SW480 (cell line): ENCODE measurements at regions not wholly inside any gene's neighbourhood (a gene's known extent, or its start where the extent isn't known, plus 50 kb on each side); places are given as distances from the start of the nearest gene placed in this dataset.
A peak's percentile ranks its signal among the peaks of the same experiment; 100 is the strongest.
"Not testable (repeated sequence)": the region's sequence is repeated elsewhere in the genome, so short reads cannot be mapped to it uniquely, and the experiment has no call there.

Experiments
- DNase-seq: peaks from one replicate; pipeline ENCODE4 v3.0.0-alpha.2; 2016; ENCODE audit warnings: low spot score

- no peak for DNase-seq
These were observed 267.2 kb downstream of the SH3BP4 start for GRCh38 chr2:235219048-235219447.

DNA sequence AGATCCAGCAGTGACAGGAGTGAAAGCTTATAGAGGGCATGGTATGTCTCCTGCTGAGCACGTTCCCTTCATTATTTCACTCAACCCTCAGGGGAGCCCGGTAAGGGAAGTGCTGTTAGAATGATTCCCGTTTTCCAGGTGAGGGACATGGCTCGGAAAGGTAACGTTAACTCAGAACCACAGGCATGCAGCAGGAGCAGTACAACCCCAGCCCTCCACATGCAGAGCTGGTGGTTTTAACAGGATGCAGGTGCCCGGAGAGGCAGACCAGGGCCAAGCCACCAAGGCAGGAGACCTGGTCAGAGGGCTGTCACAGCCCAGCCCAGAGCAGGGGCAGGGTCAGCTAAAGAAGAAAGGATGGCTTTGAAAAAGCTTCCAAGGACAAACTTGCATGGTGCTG, 268.5 kb downstream of the SH3BP4 start:
- DNase-seq = no peak

DNA sequence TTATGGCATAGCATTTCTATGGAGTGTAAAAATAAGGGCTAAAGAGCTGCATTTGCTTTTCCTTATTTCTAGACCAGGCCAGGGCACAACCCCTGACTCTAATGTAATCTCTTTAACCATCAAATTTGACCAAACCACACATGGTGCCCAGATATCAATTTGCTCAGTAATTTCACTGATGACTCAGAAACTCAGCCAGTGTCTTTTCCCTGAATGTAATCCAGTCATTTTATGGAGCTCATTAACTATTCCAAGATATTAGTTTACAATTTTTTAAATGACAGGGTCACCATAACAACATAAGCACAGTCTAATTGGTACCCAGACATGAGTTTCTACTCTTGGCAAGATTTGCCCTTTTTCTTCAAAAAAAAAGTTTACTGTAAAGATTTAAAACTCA, 270.8 kb upstream of the AGAP1 start:
- DNase-seq = no peak

- no peak for DNase-seq
These were observed 269.4 kb upstream of the AGAP1 start for GRCh38 chr2:235224410-235224809.

DNA sequence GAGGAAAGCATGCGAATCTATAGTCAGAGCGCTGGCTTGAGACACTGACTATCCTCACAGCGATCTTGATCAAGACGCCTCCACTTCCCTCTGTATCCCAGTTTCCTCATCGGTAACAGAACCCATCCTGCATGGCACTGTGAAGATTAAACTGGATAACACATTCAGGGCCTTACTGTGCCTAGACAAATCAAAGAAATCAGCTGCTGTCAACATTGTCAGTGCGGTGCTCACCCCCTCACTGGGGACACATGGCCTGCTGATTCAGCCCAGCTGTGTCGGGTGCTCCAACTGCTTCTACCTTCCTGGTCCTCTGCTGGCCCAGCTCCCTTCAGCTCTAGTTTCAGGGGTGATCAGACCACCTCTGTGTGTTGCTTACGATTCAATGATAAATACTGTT, 268.6 kb upstream of the AGAP1 start:
- DNase-seq = no peak

DNA sequence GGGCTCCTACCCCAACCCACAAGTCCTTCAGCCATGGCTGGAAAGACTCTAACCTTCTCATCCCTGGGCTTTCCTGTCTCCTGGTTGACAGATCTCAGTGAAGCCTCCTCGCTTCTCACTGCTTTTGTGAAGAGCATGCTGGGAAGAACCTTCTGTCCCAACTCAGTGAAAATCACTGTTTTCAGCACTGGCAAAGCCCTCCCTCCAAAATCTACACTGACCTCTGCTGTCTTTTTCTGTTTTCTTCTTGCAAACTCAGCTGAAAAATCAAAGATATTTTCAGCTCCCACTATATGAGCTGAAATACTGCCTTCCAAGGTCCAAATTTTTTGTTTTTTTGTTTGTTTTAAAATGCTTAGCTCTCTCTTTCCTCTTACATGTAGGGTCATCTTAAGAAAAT, 266.3 kb upstream of the AGAP1 start:
- DNase-seq = no peak

DNA sequence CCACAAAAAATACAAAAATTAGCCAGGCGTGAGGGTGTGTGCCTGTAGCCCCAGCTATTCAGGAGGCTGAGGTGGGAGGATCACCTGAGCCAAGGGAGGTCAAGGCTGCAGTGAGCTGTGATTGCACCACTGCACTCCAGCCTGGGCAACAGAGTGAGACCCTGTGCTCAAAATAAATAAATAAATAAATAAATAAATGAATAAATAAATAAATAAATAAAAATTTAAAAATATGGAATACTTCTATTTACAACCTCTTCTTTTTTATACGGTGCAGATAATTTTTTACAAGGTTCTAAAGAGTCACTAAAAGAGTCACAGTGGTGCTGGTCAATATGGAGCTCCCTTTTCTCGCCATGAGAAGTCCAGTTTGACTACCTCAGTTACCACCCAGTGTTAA, 265.4 kb upstream of the AGAP1 start:
- not testable (repeated sequence) for DNase-seq

GRCh38 chr2:235229236-235229635, 264.6 kb upstream of the AGAP1 start:
- DNase-seq = no peak

DNA sequence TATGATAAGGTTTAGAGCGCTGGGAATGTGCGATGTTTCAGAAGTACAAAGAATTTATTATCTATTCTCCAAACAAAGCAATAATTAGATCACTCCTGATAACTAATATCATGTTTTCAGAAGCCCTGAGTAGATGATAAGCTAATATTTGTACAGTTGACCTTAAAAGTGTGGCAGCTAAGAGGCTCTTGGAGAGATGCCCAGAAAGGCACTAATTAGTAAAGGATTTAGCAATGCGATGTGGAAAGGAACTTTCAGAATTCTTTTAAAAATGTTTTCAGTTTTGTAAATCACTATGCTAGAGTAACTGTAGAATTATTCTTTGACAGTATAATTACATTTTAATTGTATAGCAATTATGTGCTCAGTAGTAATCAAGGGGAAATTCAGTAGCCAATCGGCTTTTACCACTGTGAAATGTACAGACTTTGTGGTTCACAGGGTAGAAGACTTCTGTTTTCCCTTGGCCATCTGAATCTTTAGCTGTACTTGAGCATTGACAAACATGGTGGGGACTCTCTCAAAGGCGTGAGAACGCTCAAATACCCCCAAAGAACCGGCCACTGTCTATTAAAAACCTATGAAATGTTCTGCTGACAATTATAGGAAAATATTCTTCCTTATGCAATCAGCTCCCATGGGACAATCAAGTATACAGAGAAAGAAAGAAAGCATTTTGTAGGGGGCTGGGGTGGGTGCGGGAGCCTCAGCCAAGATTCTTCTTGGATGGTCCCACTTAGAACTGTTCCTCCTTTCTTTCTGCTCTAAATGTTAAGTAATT, 262.8 kb upstream of the AGAP1 start:
- DNase-seq = no peak

DNA sequence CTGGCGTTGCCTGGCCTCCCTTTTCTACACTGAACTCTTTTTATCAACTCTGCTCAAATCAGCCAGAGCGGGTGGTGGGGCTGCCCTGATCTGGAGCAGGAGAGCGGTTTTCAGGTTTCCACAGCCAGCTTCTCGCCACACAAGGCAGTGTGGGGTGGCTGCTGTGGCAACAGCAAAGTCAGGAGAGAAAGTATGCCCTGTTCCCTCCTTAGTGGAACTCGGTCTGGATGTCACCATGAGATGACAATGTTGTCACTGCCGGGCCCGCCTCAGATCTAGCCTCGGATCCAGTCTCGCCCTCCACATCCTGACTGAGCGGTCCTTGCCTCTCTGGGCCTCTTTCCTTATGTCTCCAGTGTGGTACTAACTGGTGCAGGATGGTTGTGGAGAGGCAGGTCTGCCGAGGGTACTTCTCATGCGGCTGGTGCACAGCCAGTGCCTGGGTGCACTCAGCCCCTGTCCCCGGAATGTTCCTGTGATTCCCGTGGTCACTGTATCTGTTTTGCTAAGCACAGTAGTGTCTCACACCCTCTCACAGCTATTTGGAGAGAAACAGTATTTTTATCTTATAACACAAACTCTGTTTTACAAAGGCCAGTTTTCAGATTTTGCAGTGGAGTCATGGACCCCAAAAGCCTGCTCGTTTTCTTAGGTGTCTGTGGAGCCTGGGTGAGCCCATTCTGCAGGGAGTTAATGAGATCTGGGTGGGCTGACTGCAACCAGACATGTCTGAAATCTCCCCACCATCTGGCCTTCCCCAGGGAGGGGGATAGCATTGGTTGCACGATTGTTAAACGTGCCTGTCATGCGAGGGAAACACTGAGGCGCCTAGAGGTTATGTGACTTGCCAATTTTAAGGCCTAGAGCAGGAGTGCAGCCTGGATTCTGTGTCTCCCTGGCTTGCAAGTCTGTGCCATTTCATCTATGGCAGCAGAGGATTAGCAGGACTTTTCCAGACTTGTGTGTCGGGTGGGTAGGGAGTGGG, 261.1 kb upstream of the AGAP1 start:
- DNase-seq = no peak

DNA sequence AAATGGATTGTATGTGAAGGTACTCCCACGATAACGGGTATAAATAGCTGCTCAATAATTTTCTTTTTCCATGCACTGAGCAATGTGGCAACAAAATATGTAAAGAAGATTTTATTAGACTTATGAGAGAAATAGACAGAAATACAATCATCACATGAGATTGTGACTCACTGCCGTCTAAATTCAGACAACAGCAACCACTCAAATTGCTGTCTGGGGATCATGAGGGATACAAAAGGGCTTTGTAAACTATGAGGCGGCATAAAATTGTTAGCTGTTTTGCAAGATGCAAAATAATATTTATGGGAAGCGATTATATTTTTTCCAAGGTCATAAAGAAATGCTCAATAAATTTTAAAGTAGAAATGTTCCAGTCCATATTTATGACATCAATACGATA, 259.1 kb upstream of the AGAP1 start:
- no peak for DNase-seq

DNA sequence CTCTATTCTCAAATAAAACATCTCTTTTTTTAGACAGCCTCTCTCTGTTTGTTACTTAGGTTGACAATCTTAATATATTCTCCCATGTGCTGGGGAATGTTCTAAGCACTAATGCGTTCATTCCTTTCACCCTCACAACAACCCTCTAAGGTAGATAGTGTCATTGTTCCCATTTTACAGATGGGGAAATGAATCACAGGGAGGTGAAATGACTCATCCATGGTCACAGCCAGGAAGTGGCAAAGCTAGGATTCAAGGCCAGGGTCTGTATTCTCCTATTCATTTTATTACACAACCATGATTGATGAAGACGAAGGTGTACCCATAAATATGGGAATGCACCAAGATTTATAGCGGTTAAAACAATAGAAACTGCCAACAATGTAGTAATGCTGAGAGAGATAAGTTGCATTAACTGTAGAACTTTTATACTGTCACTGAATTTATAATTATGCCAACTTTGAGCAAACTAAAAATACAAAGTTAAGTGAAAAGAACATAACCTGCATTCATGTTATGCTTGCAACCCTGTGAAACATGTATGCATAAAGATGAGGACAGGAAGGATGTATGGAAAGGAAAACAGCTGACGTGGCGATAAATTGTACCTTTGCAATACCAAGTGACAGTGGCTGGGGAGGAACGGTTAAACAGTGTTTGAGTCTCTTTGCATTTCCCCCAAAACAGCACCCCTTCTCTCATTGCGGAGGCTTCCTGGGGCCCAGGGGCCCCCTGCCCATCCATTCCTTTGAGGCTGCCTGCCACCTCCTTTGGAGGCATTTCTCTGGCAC, 257.7 kb upstream of the AGAP1 start:
- no peak for DNase-seq

GRCh38 chr2:235238537-235238936, 255.3 kb upstream of the AGAP1 start:
- DNase-seq = no peak

- no peak for DNase-seq
These were observed 253.3 kb upstream of the AGAP1 start for GRCh38 chr2:235240574-235240973.

DNA sequence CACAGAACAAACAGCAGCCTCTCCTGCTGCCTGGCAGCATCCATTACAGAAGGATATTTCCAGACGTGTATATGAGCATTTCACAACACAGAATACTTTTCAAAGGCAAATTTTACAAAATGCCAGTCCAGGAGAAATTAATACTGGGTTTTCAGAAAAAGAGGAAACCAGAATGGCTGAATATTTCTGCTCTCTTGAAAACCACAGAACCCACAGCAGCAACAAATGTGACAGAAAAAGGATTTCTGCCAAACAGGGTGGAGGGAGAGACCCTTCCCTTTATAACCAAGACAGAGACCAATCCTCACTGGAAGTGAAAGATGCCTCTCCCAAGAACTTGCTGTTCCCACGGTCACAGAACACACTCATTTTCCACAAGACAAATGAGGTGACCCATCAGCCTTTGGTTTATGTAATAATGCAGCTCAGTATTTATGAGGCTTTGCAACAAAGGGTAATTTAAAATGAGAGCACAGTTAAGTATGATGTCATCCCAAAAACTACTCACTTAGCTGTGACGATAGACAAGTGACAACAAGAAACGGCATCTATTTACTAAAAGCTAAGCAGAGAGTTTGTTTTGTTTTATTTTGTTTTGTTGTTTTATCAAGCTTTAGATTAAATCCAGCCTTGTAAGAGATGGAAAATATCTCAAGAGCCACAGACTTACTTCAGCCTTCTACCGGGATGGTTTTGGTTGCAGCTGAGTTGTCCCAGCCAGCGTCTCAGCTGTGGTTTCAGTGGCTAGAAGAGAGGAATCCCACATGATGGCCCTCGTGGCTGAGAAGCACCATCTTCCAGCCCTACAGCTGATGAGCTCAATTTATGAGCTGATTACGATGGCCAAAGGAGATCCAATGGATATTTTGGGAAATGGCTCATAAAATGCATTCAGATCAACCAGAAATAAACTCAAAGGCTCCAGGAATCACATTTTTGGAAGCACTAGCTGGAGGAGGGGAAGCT, 249.3 kb upstream of the AGAP1 start:
- peak; percentile 35 for DNase-seq

- DNase-seq = no peak
These were observed 246.8 kb upstream of the AGAP1 start for GRCh38 chr2:235247001-235247400.

- DNase-seq = no peak
These were observed 238.2 kb upstream of the AGAP1 start for GRCh38 chr2:235255693-235256092.

DNA sequence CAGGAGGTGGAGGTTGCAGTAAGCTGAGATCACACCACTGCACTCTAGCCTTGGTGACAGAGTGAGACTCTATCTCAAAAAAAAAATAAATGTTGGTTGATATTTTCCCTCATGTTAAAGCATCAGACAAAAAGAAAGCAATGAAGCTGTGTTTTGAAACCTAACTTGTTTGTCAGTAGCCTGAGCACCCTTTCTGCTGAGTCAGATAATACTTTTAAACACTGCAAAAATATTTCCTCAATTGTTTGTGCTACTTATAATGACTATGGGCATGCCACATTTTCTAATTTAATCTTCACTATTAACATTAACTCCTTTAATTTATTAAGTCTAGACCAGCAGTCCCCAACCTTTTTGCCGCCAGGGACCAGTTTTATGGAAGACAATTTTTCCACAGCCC, 236.3 kb upstream of the AGAP1 start:
- DNase-seq = no peak

DNA sequence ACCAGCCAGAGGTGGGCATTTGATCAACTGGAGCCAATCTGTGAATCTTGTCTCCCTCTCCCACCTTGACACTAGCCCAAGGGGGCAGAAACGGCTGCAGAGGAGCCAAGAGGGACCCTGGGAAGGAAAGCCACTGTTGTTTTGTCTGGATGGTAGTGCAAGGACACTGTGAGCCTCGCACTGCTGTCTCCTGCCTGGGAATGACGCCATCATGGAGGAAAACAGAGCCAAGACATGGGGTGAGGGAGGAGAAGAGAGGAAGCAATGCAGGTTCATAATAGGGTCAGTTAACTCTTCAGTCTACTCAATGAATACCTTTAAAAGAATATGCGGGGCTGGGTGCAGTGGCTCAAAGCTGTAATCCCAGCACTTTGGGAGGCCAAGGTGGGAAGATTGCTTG, 231.1 kb upstream of the AGAP1 start:
- no peak for DNase-seq

GRCh38 chr2:235263205-235264120, 230.4 kb upstream of the AGAP1 start:
- DNase-seq = peak; percentile 89
